ENCODE measurements at regions not wholly inside any gene's neighbourhood (a gene's known extent, or its start where the extent isn't known, plus 50 kb on each side); places are given as distances from the start of the nearest gene placed in this dataset.
A peak's percentile ranks its signal among the peaks of the same experiment; 100 is the strongest.

GRCh38 chr5:27377626-27378025 lies 339.2 kb upstream of the CDH9 start:
- DNase-seq (ENCODE audit: low spot score), result peak; percentile 14

DNA sequence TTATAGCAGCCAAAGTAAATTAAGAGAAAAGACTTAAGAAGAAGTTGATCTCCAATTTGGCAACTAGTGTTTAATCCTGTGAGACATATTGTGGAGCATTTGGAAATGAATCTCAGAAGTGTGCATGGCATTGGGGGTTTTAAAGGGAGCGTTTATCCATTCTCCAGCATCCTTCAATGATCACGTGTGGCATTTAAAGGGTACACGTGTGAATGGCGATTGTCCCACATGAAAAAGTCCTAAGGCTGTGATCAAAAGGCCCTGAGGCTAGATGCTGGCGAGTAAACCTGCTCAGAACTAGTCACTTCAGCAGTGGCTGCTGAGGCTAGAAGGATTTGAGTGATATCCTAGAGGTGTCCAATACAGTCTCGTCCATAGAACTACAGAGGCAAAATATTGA lies 315.6 kb upstream of the CDH9 start:
- DNase-seq (ENCODE audit: low spot score), result no peak

GRCh38 chr5:27353540-27353939 lies 315.2 kb upstream of the CDH9 start:
- DNase-seq (ENCODE audit: low spot score), result no peak

DNA sequence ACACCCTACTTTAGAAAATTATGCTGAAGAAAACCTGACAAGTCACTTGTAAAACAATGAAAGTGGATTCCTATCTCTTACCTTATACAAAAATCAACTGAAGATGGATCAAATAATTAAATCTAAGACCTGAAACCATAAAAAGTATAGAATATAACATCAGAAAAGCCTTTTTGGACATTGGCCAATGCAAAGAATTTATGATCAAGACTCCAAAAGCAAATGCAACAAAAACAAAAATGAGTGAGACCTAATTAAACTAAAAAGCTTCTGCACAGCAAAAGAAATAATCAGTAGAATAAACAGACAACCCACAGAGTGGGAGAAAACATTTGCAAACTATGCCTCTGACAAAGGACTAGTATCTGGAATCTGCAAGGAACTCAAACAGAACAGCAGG lies 303.0 kb upstream of the CDH9 start:
- DNase-seq (ENCODE audit: low spot score), result no peak

DNA sequence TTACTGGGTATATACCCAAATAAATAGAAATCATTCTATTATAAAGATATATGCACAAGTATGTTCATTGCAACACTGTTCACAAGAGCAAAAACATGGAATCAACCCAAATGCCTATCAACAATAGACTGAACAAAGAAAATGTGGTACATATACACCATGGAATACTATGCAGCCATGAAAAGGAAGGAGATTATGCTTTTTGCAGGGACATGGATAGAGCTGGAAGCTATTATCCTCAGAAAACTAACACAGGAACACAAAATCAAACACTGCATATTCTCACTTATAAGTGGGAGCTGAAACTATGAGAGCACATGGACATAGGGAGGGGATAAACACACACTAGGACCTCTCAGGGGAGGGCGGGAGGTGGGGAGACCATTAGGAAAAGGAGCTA lies 298.4 kb upstream of the CDH9 start:
- DNase-seq (ENCODE audit: low spot score), result no peak

DNA sequence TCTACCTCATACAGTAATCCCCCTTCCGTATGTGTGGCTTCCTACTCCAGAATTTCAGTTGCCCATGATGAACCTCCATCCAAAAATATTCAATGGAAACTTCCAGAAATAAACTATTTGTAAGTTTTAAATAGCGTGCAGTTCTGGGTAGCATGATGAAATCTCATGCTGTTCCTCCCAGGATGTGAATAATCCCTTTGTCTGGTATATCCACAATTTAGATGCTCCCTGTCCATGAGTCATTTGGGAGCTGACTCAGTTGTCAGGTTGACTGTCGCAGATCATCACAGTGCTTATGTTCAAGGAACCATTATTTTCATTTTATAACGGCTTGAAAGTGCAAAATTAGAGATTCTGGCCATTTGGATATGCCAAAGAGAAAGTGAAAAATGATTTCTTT lies 290.1 kb upstream of the CDH9 start:
- no peak for DNase-seq (ENCODE audit: low spot score)

- no peak for DNase-seq (ENCODE audit: low spot score)
These were observed 287.1 kb upstream of the CDH9 start for GRCh38 chr5:27325513-27325912.

- DNase-seq (ENCODE audit: low spot score), result no peak
These were observed 280.3 kb upstream of the CDH9 start for GRCh38 chr5:27318701-27319100.

GRCh38 chr5:27316271-27316650 lies 277.9 kb upstream of the CDH9 start:
- DNase-seq (ENCODE audit: low spot score), result peak; percentile 79

- peak; percentile 53 for DNase-seq (ENCODE audit: low spot score)
These were observed 277.2 kb upstream of the CDH9 start for GRCh38 chr5:27315363-27316270.

GRCh38 chr5:27313549-27313948 lies 275.2 kb upstream of the CDH9 start:
- no peak for DNase-seq (ENCODE audit: low spot score)

DNA sequence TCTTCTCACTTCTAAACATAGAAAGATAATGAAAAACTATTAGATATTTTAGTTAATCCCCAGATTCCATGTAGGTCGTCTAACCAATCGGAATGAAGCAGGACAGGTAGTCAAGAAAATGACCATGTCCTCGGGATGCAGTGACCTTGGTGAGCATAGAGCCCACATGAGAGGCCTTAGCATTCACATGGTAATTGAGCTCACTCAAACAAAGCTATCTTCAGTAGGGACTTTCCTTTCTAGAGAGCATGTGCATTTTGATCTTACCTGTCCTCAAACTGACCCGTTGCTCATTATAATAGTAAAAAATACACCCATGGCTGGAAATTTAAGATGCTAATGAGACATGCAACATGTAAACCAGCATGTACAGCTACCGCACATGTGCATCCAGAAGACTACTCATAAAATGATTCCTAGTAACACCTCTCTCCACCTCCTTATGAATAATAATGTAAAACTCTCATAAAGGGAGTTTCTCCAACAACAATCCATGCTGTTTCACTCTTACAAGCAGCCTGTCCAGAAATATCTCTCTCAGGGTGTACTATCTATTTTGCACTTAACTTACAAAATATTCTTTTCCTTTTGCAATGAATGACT lies 274.0 kb upstream of the CDH9 start:
- DNase-seq (ENCODE audit: low spot score), result no peak

DNA sequence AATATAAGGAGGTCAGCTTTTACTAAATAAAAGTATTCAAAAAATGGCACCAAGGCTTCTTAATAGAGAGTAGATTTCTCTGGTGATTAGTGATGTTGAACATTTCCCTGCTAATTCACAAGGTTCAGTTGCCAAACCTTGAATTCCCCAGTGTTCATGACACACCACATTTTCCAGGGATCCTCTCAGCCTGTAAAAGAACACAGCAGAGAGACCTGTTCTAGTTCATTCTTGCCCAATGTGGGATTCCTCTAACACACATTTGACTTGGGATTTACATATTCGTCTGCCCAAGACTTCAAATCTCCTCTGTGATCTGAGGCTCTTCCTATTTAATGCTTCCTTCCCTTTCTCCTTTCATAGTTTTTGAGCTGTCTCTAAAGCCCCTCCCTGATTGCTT lies 273.2 kb upstream of the CDH9 start:
- peak; percentile 17 for DNase-seq (ENCODE audit: low spot score)

GRCh38 chr5:27308153-27308552 lies 269.8 kb upstream of the CDH9 start:
- no peak for DNase-seq (ENCODE audit: low spot score)

- no peak for DNase-seq (ENCODE audit: low spot score)
These were observed 251.8 kb upstream of the CDH9 start for GRCh38 chr5:27290172-27290571.

- DNase-seq (ENCODE audit: low spot score), result no peak
These were observed 237.7 kb upstream of the CDH9 start for GRCh38 chr5:27276119-27276518.

DNA sequence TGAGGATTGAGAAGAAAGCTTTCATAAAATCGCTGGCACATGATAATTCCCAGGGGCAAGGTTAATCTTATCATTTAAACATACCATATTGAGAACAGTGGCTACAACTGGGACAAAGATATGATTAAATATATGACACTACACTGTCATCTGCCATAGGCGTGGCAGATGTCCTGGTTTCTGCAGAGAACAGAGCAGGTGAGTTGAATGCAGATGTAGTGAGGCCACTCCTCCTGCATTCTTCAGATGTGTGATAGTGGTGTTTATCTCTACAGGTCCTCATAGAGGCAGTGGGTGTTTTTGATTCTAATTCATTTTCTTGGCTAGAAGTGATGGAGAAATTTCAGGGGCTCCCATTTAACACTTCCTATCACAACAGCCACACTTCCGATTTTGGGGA lies 237.0 kb upstream of the CDH9 start:
- DNase-seq (ENCODE audit: low spot score), result no peak

DNA sequence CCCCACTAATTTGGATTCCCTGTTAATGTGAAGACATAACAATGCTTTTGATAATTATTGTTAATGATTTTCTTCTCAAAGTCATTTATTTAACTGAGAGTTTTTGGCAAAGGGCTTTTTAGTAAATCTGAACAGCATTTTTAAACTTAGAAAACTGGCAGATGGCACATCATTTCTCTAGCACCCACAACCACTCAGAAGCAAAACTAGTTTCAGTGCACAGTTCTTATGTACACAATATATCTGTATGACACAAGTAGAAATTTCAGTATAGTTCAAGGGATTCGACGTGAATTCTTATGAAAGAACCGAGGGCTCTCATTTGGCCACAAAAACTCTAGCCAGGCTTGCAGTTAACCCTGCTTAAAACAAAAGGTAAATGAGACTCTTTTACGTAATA lies 231.4 kb upstream of the CDH9 start:
- no peak for DNase-seq (ENCODE audit: low spot score)

- DNase-seq (ENCODE audit: low spot score), result no peak
These were observed 228.9 kb upstream of the CDH9 start for GRCh38 chr5:27267209-27267824.

DNA sequence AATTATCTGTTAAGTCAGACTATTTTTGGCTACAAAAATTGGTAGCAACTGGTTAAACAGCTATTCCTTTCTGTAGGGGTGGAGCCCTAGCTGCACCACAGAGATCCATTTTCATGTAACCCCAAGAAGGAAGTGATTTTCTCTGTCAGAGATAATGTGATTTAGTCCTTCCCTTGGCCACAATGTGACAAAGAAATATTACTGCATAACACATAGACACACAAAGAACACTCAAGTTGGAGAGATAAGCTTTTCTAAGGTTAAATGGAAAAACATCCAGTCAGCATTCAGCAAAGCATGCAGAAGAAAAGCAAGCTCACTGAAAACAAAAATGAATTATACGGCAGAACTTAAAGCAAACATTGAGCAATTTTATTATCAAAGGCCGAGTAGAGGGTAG lies 227.8 kb upstream of the CDH9 start:
- peak; percentile 68 for DNase-seq (ENCODE audit: low spot score)

DNA sequence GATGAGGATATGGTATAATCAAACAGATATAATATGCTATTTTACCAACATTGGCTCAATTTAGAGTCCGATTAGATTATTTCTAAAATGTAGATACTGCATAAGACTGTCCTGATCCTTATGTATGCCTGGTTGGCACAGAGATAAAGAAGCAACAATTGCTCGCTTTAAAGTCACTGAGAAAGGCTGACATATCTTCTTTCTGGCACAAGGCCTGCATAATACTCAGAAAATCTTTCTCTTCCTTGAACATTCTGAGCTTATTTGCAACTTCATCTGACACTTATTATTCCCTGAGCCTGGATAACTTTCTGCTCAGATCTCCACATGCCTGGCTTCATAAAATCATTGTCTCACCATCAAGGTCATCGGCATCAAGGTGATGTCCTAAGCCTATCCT lies 219.3 kb upstream of the CDH9 start:
- peak; percentile 73 for DNase-seq (ENCODE audit: low spot score)

- DNase-seq (ENCODE audit: low spot score), result no peak
These were observed 214.5 kb upstream of the CDH9 start for GRCh38 chr5:27252911-27253310.

DNA sequence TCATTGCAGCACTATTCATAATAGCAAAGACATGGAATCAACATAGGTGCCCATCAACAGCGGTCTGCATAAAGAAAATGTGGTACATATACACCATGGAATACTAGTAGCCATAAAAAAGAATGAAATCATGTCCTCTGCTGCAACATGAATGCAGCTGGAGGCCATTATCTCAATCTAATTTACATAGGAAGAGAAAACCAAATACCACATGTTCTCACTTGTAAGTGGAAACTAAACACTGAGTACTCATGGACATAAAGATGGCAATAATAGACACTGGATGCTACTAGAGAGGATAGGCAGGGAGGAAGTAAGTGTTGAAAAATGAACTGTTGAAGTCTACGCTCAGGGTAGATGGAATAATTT lies 203.9 kb upstream of the CDH9 start:
- DNase-seq (ENCODE audit: low spot score), result no peak
